ENCODE measurements at regions not wholly inside any gene's neighbourhood (a gene's known extent, or its start where the extent isn't known, plus 50 kb on each side); places are given as distances from the start of the nearest gene placed in this dataset.

DNA sequence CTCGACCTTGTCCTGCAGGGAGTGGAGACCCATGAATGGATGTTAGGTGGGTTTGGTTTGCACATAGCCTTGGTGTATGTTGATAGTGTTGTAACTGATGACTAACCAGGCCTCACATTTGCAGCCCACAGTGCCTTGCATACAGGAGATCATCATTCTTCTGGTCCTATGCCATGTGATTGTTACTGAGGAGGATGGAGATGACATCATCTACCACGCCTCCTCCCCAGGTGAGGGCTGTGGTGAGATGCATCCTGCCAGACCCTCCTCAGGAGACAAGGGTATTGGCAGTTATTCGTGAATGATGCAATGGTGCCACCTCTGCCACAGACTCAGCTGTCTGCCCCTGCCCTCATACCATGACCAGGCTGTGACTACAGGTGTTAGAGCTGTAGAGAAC, 1294.1 kb downstream of the UQCRFS1 start:
- TF ChIP-seq, protein P1, sequence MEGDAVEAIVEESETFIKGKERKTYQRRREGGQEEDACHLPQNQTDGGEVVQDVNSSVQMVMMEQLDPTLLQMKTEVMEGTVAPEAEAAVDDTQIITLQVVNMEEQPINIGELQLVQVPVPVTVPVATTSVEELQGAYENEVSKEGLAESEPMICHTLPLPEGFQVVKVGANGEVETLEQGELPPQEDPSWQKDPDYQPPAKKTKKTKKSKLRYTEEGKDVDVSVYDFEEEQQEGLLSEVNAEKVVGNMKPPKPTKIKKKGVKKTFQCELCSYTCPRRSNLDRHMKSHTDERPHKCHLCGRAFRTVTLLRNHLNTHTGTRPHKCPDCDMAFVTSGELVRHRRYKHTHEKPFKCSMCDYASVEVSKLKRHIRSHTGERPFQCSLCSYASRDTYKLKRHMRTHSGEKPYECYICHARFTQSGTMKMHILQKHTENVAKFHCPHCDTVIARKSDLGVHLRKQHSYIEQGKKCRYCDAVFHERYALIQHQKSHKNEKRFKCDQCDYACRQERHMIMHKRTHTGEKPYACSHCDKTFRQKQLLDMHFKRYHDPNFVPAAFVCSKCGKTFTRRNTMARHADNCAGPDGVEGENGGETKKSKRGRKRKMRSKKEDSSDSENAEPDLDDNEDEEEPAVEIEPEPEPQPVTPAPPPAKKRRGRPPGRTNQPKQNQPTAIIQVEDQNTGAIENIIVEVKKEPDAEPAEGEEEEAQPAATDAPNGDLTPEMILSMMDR (conservative IDR thresholded peaks at IDR 0.05): no peak
- no peak for TF ChIP-seq EZH2 (IDR thresholded peaks at IDR 0.05; ENCODE audit: low read depth)

Data from PC-9 (cell line).